Central memory CD8-positive, alpha-beta T cell (primary cell): ENCODE measurements at regions not wholly inside any gene's neighbourhood (a gene's known extent, or its start where the extent isn't known, plus 50 kb on each side); places are given as distances from the start of the nearest gene placed in this dataset.

Experiments used
- ATAC-seq: fragments of 150-1000 bp; cut with Tn5 transposase; replicated peaks from 2 replicates; pipeline ENCODE4 v1.10.0; 2022; ENCODE audit warnings: mild to moderate bottlenecking, moderate FRiP score, moderate number of reproducible peaks; ENCODE audit not compliant: poor library complexity, severe bottlenecking; ENCODE audit errors: extremely low read depth
- DNase-seq, 2 donors: peaks; one replicate each; pipeline ENCODE4 v3.0.0; 2021; ENCODE audit warnings: low spot score in 2 of 2
- H3K27ac Mint-ChIP-seq: one replicate; pipeline ENCODE4 v1.8.0; 2022; ENCODE audit warnings: low read depth, mild to moderate bottlenecking, moderate library complexity, mixed read lengths
- H3K27me3 Mint-ChIP-seq: one replicate; pipeline ENCODE4 v1.8.0; 2022; ENCODE audit warnings: mixed read lengths
- H3K36me3 Mint-ChIP-seq: one replicate; pipeline ENCODE4 v1.8.0; 2022; ENCODE audit warnings: mild to moderate bottlenecking, moderate library complexity, mixed read lengths; ENCODE audit not compliant: insufficient read depth
- H3K4me1 Mint-ChIP-seq: one replicate; pipeline ENCODE4 v1.8.0; 2022; ENCODE audit warnings: mixed read lengths
- H3K4me3 Mint-ChIP-seq: one replicate; pipeline ENCODE4 v1.8.0; 2022; ENCODE audit warnings: mild to moderate bottlenecking, moderate library complexity, mixed read lengths
- H3K9me3 Mint-ChIP-seq: one replicate; pipeline ENCODE4 v1.8.0; 2022; ENCODE audit warnings: mixed read lengths

GRCh38 chr13:33958964-33959363 lies 141.0 kb downstream of the RFC3 start:
- H3K36me3 Mint-ChIP-seq = no peaks in the 10 kb centered on the region
- H3K27ac Mint-ChIP-seq = no peak overlapping the region

GRCh38 chr13:33963134-33963533 lies 145.2 kb downstream of the RFC3 start:
- DNase-seq = no peak
- Mint-ChIP-seq H3K27me3 (no peaks in the 10 kb centered on the region), H3K4me3 (no peak overlapping the region), H3K36me3 (no peaks in the 10 kb centered on the region), H3K9me3 (no peaks in the 10 kb centered on the region), H3K27ac (no peak overlapping the region), H3K4me1 (no peaks in the 10 kb centered on the region)
- ATAC-seq = no peak

More at GRCh38 chr13:33958964-33959363, 141.0 kb downstream of the RFC3 start:
- no peak for DNase-seq
- Mint-ChIP-seq H3K4me1 (no peaks in the 10 kb centered on the region), H3K4me3 (no peak overlapping the region), H3K9me3 (no peaks in the 10 kb centered on the region), H3K27me3 (no peaks in the 10 kb centered on the region)
- ATAC-seq = no peak

- H3K9me3 Mint-ChIP-seq = no peaks in the 10 kb centered on the region
- H3K4me3 Mint-ChIP-seq = no peak overlapping the region
- no peak for ATAC-seq
- no peak for DNase-seq
- no peaks in the 10 kb centered on the region for H3K27me3 Mint-ChIP-seq
- no peaks in the 10 kb centered on the region for H3K36me3 Mint-ChIP-seq
- no peak overlapping the region for H3K27ac Mint-ChIP-seq
- H3K4me1 Mint-ChIP-seq = no peaks in the 10 kb centered on the region
These were observed 145.9 kb downstream of the RFC3 start for GRCh38 chr13:33963895-33964294.

DNA sequence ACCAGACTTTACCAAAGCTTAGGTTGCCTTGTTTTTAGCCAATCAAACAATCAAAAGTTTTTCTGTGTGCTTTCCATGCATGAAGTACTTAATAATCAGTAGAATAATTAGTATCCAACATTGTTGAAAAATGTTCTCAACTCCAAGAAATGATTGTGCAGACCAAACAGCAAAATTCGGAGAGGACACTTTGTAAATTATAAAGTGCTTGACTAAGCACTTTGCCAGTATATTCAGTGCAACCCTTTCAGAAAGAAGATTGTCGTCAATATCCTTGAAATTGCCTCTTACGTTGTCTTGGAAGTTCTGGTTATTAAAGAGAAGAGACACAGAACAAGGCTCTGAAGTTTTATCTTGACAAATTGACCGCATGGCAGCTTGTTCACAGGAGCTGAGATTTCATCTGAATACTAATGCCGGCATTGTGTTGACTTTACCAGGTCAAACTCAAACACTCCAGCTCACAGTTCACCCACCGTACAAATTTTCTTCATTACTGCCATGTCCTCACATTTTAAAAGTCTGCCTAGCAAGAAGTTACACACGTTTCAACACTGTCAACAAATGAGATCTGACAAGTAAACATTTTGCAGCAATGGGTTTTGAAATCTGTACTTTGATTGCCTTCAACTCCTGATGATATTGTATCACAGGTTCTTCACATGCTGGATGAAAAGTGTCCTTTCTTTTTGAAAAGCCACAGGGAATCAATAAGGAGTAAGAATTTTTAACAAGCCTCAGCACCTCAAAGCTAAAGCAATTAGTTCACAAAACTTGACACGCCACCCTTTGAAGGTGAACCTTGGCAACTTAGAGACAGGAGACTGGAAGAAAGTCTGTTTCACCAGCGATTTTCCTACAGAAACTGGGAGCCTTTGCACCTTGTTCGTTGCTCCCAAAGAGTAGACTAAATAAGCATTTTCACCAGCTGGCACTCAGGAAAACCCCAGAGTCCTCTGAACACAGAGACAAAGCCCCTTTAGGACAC lies 150.9 kb downstream of the RFC3 start:
- H3K27ac Mint-ChIP-seq = no peak overlapping the region
- ATAC-seq = no peak
- no peak overlapping the region for H3K4me3 Mint-ChIP-seq
- no peaks in the 10 kb centered on the region for H3K4me1 Mint-ChIP-seq
- no peaks in the 10 kb centered on the region for H3K36me3 Mint-ChIP-seq
- DNase-seq = no peak
- H3K27me3 Mint-ChIP-seq = no peaks in the 10 kb centered on the region
- H3K9me3 Mint-ChIP-seq = peaks cover 7% of the 10 kb centered on the region

DNA sequence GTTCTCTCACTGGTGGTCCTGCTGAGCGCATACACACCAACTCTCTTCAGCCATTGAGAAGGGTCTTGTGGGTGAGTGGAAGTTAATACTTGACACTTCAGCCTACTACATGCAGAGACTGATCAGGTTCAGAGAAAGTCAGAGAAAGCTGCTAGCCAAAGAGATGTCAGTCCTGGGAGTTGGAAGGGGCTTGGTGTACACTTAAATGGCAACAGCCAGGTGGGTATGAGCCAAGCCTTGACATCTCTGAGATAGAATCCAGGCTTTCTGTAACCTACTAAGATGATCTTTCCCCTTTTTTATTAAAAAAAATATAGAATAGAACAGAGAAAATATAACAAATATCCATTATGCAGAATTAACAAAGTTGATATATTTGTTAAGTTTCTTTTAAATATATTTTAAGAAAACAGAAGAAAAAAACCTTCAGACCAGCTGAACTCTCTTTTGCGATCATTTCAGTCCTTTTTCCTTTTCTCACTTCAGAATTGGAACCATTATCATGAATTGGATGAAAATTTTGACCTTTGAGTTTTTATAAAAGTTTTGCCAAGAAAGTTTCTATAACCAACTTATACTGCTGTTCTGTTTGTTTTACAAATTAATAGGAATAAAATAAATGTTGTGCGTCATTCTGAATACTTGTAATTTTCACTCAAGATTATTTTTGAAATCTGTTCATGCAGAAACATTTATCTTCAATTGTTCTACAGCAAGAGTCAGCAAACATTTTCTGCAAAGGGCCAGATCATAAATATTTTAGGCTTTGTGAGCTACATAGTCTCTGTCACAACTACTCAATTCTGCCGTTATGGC lies 153.0 kb downstream of the RFC3 start:
- Mint-ChIP-seq H3K4me1 (no peaks in the 10 kb centered on the region), H3K9me3 (peaks cover 7% of the 10 kb centered on the region), H3K4me3 (no peak overlapping the region), H3K27me3 (no peaks in the 10 kb centered on the region), H3K27ac (no peak overlapping the region), H3K36me3 (no peaks in the 10 kb centered on the region)
- no peak for DNase-seq
- ATAC-seq = no peak

DNA sequence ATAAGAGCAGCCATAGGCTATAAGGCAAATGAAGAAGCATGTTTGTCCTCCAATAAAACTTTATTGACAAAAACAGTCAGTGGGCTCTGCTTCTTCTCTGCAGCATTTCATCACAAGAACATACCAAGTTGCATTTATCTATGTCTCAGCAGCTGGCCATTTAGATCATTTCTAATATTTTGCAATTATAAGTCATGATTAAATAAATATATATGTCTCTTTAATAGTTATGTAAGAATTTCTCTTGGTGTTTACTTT lies 153.5 kb downstream of the RFC3 start:
- no peak for ATAC-seq
- no peak overlapping the region for H3K27ac Mint-ChIP-seq

GRCh38 chr13:33973194-33973593 lies 155.2 kb downstream of the RFC3 start:
- no peak for ATAC-seq
- H3K36me3 Mint-ChIP-seq = no peaks in the 10 kb centered on the region
- H3K9me3 Mint-ChIP-seq = peaks cover 7% of the 10 kb centered on the region

More for the DNA sequence above, 153.5 kb downstream of the RFC3 start:
- no peaks in the 10 kb centered on the region for H3K27me3 Mint-ChIP-seq
- no peaks in the 10 kb centered on the region for H3K4me1 Mint-ChIP-seq
- peaks cover 7% of the 10 kb centered on the region for H3K9me3 Mint-ChIP-seq
- DNase-seq = no peak
- no peaks in the 10 kb centered on the region for H3K36me3 Mint-ChIP-seq
- H3K4me3 Mint-ChIP-seq = no peak overlapping the region

DNA sequence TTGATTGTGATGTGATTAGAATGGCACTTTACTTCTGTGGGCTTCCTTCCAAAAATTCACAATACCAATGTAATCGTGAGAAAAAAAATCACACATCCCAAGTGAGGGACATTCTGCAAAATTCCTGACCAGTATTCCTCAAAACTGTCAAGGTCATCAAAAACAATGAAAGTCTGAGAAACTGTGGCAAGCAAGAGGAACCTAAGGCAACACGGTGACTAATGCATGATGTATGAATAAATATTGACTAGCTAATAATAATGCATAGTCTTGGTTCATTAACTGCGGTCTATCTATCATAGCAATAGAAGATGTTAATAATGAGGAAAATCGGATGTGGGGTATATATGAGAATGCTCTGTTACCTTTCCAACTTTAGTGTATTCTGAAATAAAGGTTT lies 159.0 kb downstream of the RFC3 start:
- peaks cover 6% of the 10 kb centered on the region for H3K27me3 Mint-ChIP-seq

More at GRCh38 chr13:33973194-33973593, 155.2 kb downstream of the RFC3 start:
- Mint-ChIP-seq H3K27ac (no peak overlapping the region), H3K4me1 (no peaks in the 10 kb centered on the region), H3K4me3 (no peak overlapping the region), H3K27me3 (no peaks in the 10 kb centered on the region)
- no peak for DNase-seq

DNA sequence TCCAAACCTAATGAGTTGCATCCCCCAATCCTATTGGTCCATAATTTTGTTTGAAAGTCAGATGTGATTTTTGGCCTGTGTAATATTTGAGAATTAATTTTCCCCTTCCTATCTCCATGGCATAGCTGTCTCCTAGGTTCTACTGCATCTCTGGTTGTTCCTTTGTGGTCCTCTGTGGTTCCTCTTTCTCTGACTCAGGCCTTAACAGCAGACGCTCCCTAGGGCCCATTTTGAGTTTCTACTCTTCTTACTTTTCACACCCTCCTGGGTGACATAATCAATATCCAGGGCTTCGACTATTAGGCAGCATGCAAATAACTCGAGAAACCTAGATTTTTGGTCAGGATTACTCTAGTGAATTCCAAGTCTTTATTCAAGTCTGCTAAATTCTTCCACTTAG lies 160.7 kb downstream of the RFC3 start:
- DNase-seq (no peak), ATAC-seq (no peak)
- H3K27ac Mint-ChIP-seq = no peak overlapping the region
- H3K4me1 Mint-ChIP-seq = no peaks in the 10 kb centered on the region
- no peaks in the 10 kb centered on the region for H3K9me3 Mint-ChIP-seq
- peaks cover 9% of the 10 kb centered on the region for H3K27me3 Mint-ChIP-seq
- no peaks in the 10 kb centered on the region for H3K36me3 Mint-ChIP-seq
- no peak overlapping the region for H3K4me3 Mint-ChIP-seq

More for the DNA sequence above, 159.0 kb downstream of the RFC3 start:
- Mint-ChIP-seq H3K4me1 (no peaks in the 10 kb centered on the region), H3K9me3 (no peaks in the 10 kb centered on the region), H3K4me3 (no peak overlapping the region), H3K36me3 (no peaks in the 10 kb centered on the region), H3K27ac (no peak overlapping the region)
- DNase-seq = no peak
- no peak for ATAC-seq

GRCh38 chr13:33992881-33993336 lies 175.0 kb downstream of the RFC3 start:
- DNase-seq = no peak
- Mint-ChIP-seq H3K27ac (no peak overlapping the region), H3K36me3 (no peaks in the 10 kb centered on the region), H3K4me3 (no peak overlapping the region), H3K27me3 (peaks cover 11% of the 10 kb centered on the region), H3K9me3 (peaks cover 13% of the 10 kb centered on the region), H3K4me1 (no peaks in the 10 kb centered on the region)
- ATAC-seq = no peak

DNA sequence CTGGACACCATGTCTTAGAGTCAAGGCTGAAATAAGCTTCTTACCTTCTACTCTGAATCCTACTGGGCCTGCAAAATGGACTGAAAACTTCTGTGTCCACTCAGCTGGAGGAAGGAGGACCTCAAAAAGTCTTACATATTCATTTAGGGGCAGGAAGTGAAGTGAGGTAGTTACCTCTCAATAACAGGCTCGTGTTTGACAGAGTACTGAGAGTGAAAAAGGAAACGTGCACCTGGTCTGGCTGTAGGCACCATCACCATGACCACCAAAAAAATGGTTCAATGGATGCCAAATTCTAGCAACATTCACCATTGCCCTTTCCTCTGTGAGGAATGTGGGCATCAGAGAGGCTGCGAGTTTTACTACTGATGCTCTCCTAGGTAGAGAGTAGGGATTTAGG lies 176.2 kb downstream of the RFC3 start:
- Mint-ChIP-seq H3K4me3 (no peak overlapping the region), H3K36me3 (no peaks in the 10 kb centered on the region), H3K9me3 (peaks cover 13% of the 10 kb centered on the region), H3K4me1 (no peaks in the 10 kb centered on the region), H3K27me3 (peaks cover 11% of the 10 kb centered on the region), H3K27ac (no peak overlapping the region)
- no peak for DNase-seq
- ATAC-seq = no peak

GRCh38 chr13:33994826-33995502 lies 177.0 kb downstream of the RFC3 start:
- DNase-seq (no peak), ATAC-seq (no peak)
- H3K27ac Mint-ChIP-seq = no peak overlapping the region
- H3K9me3 Mint-ChIP-seq = peaks cover 13% of the 10 kb centered on the region
- no peak overlapping the region for H3K4me3 Mint-ChIP-seq
- no peaks in the 10 kb centered on the region for H3K4me1 Mint-ChIP-seq
- H3K27me3 Mint-ChIP-seq = peaks cover 11% of the 10 kb centered on the region
- no peaks in the 10 kb centered on the region for H3K36me3 Mint-ChIP-seq
